ENCODE measurements at regions not wholly inside any gene's neighbourhood (a gene's known extent, or its start where the extent isn't known, plus 50 kb on each side); places are given as distances from the start of the nearest gene placed in this dataset.

- dilution Hi-C loops (cut with MboI; ENCODE audit: extremely low pct_ligation_motif_present, low sequenced_read_pairs) = no loop called here
These were observed 694.9 kb upstream of the ID4 start for GRCh38 chr6:19142275-19142674.

More at GRCh38 chr6:19142275-19142674, 694.9 kb upstream of the ID4 start:
- Histone ChIP-seq H3K4me2 (ENCODE audit: insufficient read depth, low read length) (no peak overlapping the region), H3K27me3 (ENCODE audit: control insufficient read depth in 2 of 2, insufficient read depth in 2 of 2, low read length in 2 of 2) (no peaks in the 10 kb centered on the region), H3K9me1 (replicated peaks; ENCODE audit: control insufficient read depth, extremely low read depth, insufficient read depth, low read length) (no peaks in the 10 kb centered on the region), H3K4me3 (replicated peaks in 1 of 3; ENCODE audit: insufficient read depth in 1 of 3, low read depth in 1 of 3, low read length in 3 of 3) (no peak overlapping the region), H3K9me3 (replicated peaks; ENCODE audit: control insufficient read depth, insufficient read depth, low read length) (peaks cover 2% of the 10 kb centered on the region), H3K9ac (replicated peaks; ENCODE audit: extremely low read depth, insufficient read depth, low read length) (no peak overlapping the region), H3K36me3 (ENCODE audit: control insufficient read depth in 2 of 2, extremely low read depth in 1 of 2, insufficient read depth in 2 of 2, low read length in 2 of 2) (no peaks in the 10 kb centered on the region), H4K20me1 (replicated peaks; ENCODE audit: control insufficient read depth, extremely low read depth, insufficient read depth, low read length) (no peaks in the 10 kb centered on the region), H3K79me2 (ENCODE audit: control insufficient read depth, insufficient read depth, low read length) (no peaks in the 10 kb centered on the region), H3K27ac (ENCODE audit: insufficient read depth, low read depth, low read length) (no peak overlapping the region), H2AFZ (ENCODE audit: low read depth, low read length) (no peak overlapping the region), H3K4me1 (ENCODE audit: control insufficient read depth, extremely low read depth, insufficient read depth, low read length) (no peaks in the 10 kb centered on the region)
- no peak for TF ChIP-seq FOS (IDR thresholded peaks at IDR 0.05; ENCODE audit: borderline replicate concordance, insufficient read depth, low read length)
- TF ChIP-seq MYC (IDR thresholded peaks at IDR 0.05; ENCODE audit: low read depth, low read length) = no peak
- TF ChIP-seq EZH2 (IDR thresholded peaks at IDR 0.05; ENCODE audit: borderline replicate concordance, low read depth, low read length, severe bottlenecking) = no peak
- no peak for TF ChIP-seq GATA2 (IDR thresholded peaks at IDR 0.05; ENCODE audit: insufficient read depth, insufficient read length, low read depth, low read length)
- TF ChIP-seq MAX (IDR thresholded peaks at IDR 0.05; ENCODE audit: insufficient read depth, insufficient read length) = no peak
- TF ChIP-seq POLR2A (IDR thresholded peaks at IDR 0.05; ENCODE audit: low read depth, low read length) = no peak
- TF ChIP-seq CTCF (IDR thresholded peaks at IDR 0.05; ENCODE audit: extremely low read depth in 1 of 2, insufficient read depth in 1 of 2, low read depth in 1 of 2, low read length in 2 of 2) = no peak
- TF ChIP-seq JUN (IDR thresholded peaks at IDR 0.05; ENCODE audit: borderline replicate concordance, insufficient read depth, insufficient read length, low read depth) = no peak
- no peak for TF ChIP-seq POLR2AphosphoS5 (IDR thresholded peaks at IDR 0.05; ENCODE audit: insufficient read depth, low read depth, low read length)
- FAIRE-seq (no peak), DNase-seq (ENCODE audit: low read depth, low spot score) (no peak)
- no TSS peak for BruUV-seq (replicated peaks)
- ChIA-PET CTCF (no interaction called here), POLR2A (no interaction called here)
- intact Hi-C loops (cut with micrococcal nuclease) = no loop called here

All from endothelial cell of umbilical vein (primary cell).